Sigmoid colon (tissue), 6 donors: ENCODE measurements at regions not wholly inside any gene's neighbourhood (a gene's known extent, or its start where the extent isn't known, plus 50 kb on each side); places are given as distances from the start of the nearest gene placed in this dataset.

Experiments
- DNase-seq: peaks from one replicate; pipeline ENCODE4 v3.0.0-alpha.2; 2019
- H3K27ac ChIP-seq, 4 donors: fragments of 200-600 bp; sonication (generic); one replicate each; pipeline ENCODE4 v1.5.1; 2016 to 2019; ENCODE audit warnings: mild to moderate bottlenecking in 1 of 4
- H3K27me3 ChIP-seq, 3 donors: fragments of 200-600 bp; sonication (generic); one replicate each; pipeline ENCODE4 v1.5.1; 2019; ENCODE audit warnings: mild to moderate bottlenecking in 1 of 3
- H3K36me3 ChIP-seq, 4 donors: fragments of 200-600 bp; sonication (generic); one replicate each; pipeline ENCODE4 v1.5.1; 2016 to 2019
- H3K4me1 ChIP-seq, 4 donors: fragments of 200-600 bp; sonication (generic); one replicate each; pipeline ENCODE4 v1.5.1; 2017 to 2019
- H3K4me3 ChIP-seq, 4 donors: fragments of 200-600 bp; sonication (generic); one replicate each; pipeline ENCODE4 v1.5.1; 2017 to 2019; ENCODE audit warnings: mild to moderate bottlenecking in 2 of 4, moderate library complexity in 1 of 4
- H3K9me3 ChIP-seq, 4 donors: fragments of 200-600 bp in 3 of 4; sonication (generic) in 3 of 4; one replicate each; pipeline versions ENCODE4 v1.5.1 to v1.6.1; 2013 to 2019
- CTCF ChIP-seq, 4 experiments: fragments of 450-650 bp in 3 of 4; fragments of 200-600 bp in 1 of 4; IDR thresholded peaks; one replicate each; pipeline ENCODE4 v1.5.1; 2016 to 2019; ENCODE audit warnings: antibody characterized with exemption in 4 of 4, mild to moderate bottlenecking in 3 of 4, moderate library complexity in 2 of 4
- EP300 ChIP-seq, 4 donors: sonication (generic); formaldehyde crosslinking; IDR thresholded peaks; one replicate each; pipeline ENCODE4 v1.6.1; 2017; ENCODE audit warnings: antibody characterized with exemption in 4 of 4
- POLR2A ChIP-seq, 2 donors: fragments of 450-650 bp; IDR thresholded peaks; one replicate each; pipeline ENCODE4 v1.6.1; 2016; ENCODE audit warnings: antibody characterized with exemption in 2 of 2, mild to moderate bottlenecking in 2 of 2, moderate library complexity in 2 of 2
- POLR2AphosphoS5 ChIP-seq, 4 donors: sonication (generic); formaldehyde crosslinking; IDR thresholded peaks; one replicate each; pipeline ENCODE4 v1.6.1; 2017; ENCODE audit warnings: antibody characterized with exemption in 4 of 4
- WGBS, 2 donors: extraction: QIAGEN DNeasy Blood & Tissue Kit; methylation state at CpG; one replicate each; pipeline ENCODE4 v1.1.7; 2013; 5-methylcytosine and 5-hydroxymethylcytosine counted together
- intact Hi-C: fragments of 100-400 bp; cut with DNase I; formaldehyde crosslinking; loops from one replicate; pipeline ENCODE4 v1.15.1; 2023
- donor health status: healthy with polysubstance abuse.
- donor health status: healthy.

DNA sequence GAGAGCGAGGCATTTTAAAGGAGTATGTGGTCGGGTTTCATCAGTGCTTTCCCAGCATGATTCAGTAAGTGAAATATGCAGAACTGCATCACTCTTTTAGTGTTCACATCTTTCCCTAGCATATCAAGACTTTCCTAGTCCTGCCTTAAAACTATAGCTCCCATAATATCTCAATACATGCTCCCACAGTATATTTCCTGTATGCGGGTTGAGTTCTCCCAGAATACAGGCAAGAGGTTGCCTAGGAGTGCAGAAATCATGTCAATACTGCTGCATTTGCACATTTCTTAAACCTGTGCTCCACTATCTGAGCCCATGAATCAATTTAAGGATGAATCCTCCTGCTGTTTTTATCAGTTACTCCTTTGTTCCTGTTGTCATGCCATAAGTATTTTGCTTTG lies 386.6 kb upstream of the SLC35B3 start:
- no peak overlapping the region for H3K27ac ChIP-seq
- WGBS, 2 donors: 88 to 93% methylated on average over 3 of the region's 3 CpGs
- TF ChIP-seq POLR2AphosphoS5 (IDR thresholded peaks at IDR 0.05) (no peak), CTCF (IDR thresholded peaks at IDR 0.05) (no peak), POLR2A (IDR thresholded peaks at IDR 0.05) (no peak), EP300 (IDR thresholded peaks at IDR 0.05) (no peak)
- H3K9me3 ChIP-seq: peaks cover 0 to 3% (median 0%) of the 10 kb centered on the region in 4 donors
- no peaks in the 10 kb centered on the region for H3K36me3 ChIP-seq
- no peaks in the 10 kb centered on the region for H3K4me1 ChIP-seq
- no peaks in the 10 kb centered on the region for H3K27me3 ChIP-seq
- intact Hi-C loops: no loop called here
- no peak overlapping the region for H3K4me3 ChIP-seq
- no peak for DNase-seq

DNA sequence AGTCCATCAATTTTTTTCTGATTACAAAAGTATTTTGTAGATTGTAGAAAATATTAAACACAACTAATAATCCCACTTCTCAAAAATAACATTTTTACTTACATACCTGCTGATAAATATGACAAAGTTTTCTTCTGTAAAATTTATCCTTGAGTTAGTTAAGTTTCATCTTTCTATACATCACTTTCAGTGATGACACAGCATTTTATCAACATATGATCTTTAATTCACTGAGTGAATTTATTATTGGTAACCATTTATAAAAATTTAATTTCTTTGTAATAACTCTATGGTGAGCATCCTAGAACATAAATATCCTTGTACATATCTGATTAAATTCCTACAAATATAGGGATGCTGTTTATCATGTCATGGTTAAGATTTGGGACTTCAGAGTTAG lies 385.0 kb upstream of the SLC35B3 start:
- no peak overlapping the region for H3K4me3 ChIP-seq
- no peak for DNase-seq
- intact Hi-C loops: no loop called here
- no peak overlapping the region for H3K27ac ChIP-seq
- no peak for TF ChIP-seq EP300 (IDR thresholded peaks at IDR 0.05)
- TF ChIP-seq POLR2AphosphoS5 (IDR thresholded peaks at IDR 0.05): no peak
- no peak for TF ChIP-seq POLR2A (IDR thresholded peaks at IDR 0.05)
- TF ChIP-seq CTCF (IDR thresholded peaks at IDR 0.05): no peak
- peaks cover 0 to 3% (median 0%) of the 10 kb centered on the region in 4 donors for H3K9me3 ChIP-seq
- H3K36me3 ChIP-seq: no peaks in the 10 kb centered on the region
- H3K4me1 ChIP-seq: no peaks in the 10 kb centered on the region
- H3K27me3 ChIP-seq: no peaks in the 10 kb centered on the region

DNA sequence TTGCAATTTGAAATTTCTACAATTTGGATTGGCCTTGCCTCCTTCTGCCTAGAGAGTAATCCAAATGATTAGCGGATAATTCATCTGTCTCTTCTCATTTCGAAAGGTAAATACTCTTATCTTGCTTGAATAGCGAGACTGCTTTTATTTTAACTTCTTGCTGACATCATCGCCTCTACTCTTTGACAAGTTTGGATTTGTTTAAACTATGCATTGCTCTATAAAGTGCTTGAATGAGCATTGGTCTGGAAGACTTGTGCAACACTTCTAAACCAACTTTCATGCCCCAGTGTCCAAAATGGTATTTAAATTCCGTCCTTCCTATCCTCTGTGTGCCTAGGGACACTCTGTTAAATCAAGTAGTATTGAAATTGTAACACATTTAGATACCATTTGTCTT lies 384.1 kb upstream of the SLC35B3 start:
- WGBS, 2 donors: 16 to 59% methylated on average over 5 of the region's 5 CpGs
- Histone ChIP-seq H3K27me3 (no peaks in the 10 kb centered on the region), H3K27ac (no peak overlapping the region), H3K9me3 (peaks cover 0 to 3% (median 0%) of the 10 kb centered on the region in 4 donors), H3K36me3 (no peaks in the 10 kb centered on the region), H3K4me3 (no peak overlapping the region), H3K4me1 (no peaks in the 10 kb centered on the region)
- no peak for DNase-seq
- TF ChIP-seq POLR2AphosphoS5 (IDR thresholded peaks at IDR 0.05) (no peak), EP300 (IDR thresholded peaks at IDR 0.05) (no peak), POLR2A (IDR thresholded peaks at IDR 0.05) (no peak), CTCF (IDR thresholded peaks at IDR 0.05) (no peak)
- intact Hi-C loops: no loop called here

DNA sequence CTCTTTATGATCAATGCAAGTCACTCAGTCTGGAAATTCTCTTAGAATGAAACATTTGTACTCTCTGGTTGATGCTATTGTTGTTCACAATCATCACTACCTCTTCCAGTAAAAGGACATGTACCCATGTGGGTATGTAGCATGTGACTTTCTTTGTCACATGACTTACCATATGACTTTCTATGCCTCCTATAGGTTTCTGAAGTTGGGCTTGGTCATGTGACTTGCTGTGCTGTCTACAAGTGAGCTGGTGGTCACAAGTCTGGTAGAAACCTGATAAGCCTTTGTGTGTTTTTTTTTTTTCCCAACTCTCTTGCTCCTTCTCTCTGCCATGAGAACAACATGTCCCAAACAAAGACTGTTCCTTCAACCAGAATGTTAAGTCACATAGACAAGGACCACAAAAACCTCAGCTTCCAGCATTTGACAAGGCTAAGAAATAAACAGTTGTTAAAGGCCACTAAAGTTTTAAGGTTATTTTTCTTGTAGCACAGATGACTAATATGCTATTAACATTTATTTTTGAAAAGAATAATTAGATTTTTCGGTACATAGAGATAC lies 379.2 kb upstream of the SLC35B3 start:
- Histone ChIP-seq H3K4me3 (no peak overlapping the region), H3K4me1 (no peaks in the 10 kb centered on the region), H3K27ac (no peak overlapping the region), H3K9me3 (no peaks in the 10 kb centered on the region), H3K27me3 (no peaks in the 10 kb centered on the region), H3K36me3 (no peaks in the 10 kb centered on the region)
- intact Hi-C loops: no loop called here
- 44 to 46% methylated on average over 1 of the region's 1 CpG for WGBS, 2 donors
- DNase-seq: no peak
- TF ChIP-seq EP300 (IDR thresholded peaks at IDR 0.05): no peak

- Histone ChIP-seq H3K36me3 (no peaks in the 10 kb centered on the region), H3K27me3 (no peaks in the 10 kb centered on the region), H3K9me3 (no peaks in the 10 kb centered on the region), H3K4me3 (no peak overlapping the region), H3K27ac (no peak overlapping the region), H3K4me1 (no peaks in the 10 kb centered on the region)
- no peak for DNase-seq
- WGBS, 2 donors: 88 to 90% methylated on average over 4 of the region's 4 CpGs
- TF ChIP-seq POLR2A (IDR thresholded peaks at IDR 0.05) (no peak), POLR2AphosphoS5 (IDR thresholded peaks at IDR 0.05) (no peak), CTCF (IDR thresholded peaks at IDR 0.05) (no peak), EP300 (IDR thresholded peaks at IDR 0.05) (no peak)
- intact Hi-C loops: no loop called here
Observed at GRCh38 chr6:8810325-8810724, 375.0 kb upstream of the SLC35B3 start.
